ENCODE measurements at regions not wholly inside any gene's neighbourhood (a gene's known extent, or its start where the extent isn't known, plus 50 kb on each side); places are given as distances from the start of the nearest gene placed in this dataset.

- H3K27ac ChIP-seq, result no peak overlapping the region
- no peaks in the 10 kb centered on the region for H3K4me1 ChIP-seq
- H3K36me3 ChIP-seq, result no peaks in the 10 kb centered on the region
- H3K4me3 ChIP-seq, result no peak overlapping the region
- TF ChIP-seq CTCF (IDR thresholded peaks at IDR 0.05), result no peak
- no peak for DNase-seq (ENCODE audit: low spot score)
- H3K27me3 ChIP-seq, result no peaks in the 10 kb centered on the region
- no peaks in the 10 kb centered on the region for H3K9me3 ChIP-seq
Observed at GRCh38 chr3:180835501-180835900, 77.0 kb upstream of the FXR1 start.

GRCh38 chr3:180836766-180837165 lies 75.7 kb upstream of the FXR1 start:
- Histone ChIP-seq H3K27me3 (no peaks in the 10 kb centered on the region), H3K4me1 (no peaks in the 10 kb centered on the region), H3K4me3 (no peak overlapping the region), H3K9me3 (peaks cover 0 to 3% of the 10 kb centered on the region in 2 donors), H3K36me3 (no peaks in the 10 kb centered on the region), H3K27ac (no peak overlapping the region)
- DNase-seq (ENCODE audit: low spot score), result no peak
- no peak for TF ChIP-seq CTCF (IDR thresholded peaks at IDR 0.05)

- H3K36me3 ChIP-seq, result no peaks in the 10 kb centered on the region
- H3K27me3 ChIP-seq, result no peaks in the 10 kb centered on the region
- H3K4me1 ChIP-seq, result no peaks in the 10 kb centered on the region
- no peak overlapping the region for H3K27ac ChIP-seq
- H3K9me3 ChIP-seq, result peaks cover 0 to 10% of the 10 kb centered on the region in 2 donors
- no peak for TF ChIP-seq CTCF (IDR thresholded peaks at IDR 0.05)
- DNase-seq (ENCODE audit: low spot score), result no peak
- no peak overlapping the region for H3K4me3 ChIP-seq
Observed at GRCh38 chr3:180854887-180855286, 57.6 kb upstream of the FXR1 start.

- TF ChIP-seq CTCF (IDR thresholded peaks at IDR 0.05), result no peak
- H3K27me3 ChIP-seq, result no peaks in the 10 kb centered on the region
- no peak overlapping the region for H3K27ac ChIP-seq
- H3K4me3 ChIP-seq, result no peak overlapping the region
- H3K4me1 ChIP-seq, result no peaks in the 10 kb centered on the region
- no peak for DNase-seq (ENCODE audit: low spot score)
- H3K9me3 ChIP-seq, result peaks cover 0 to 10% of the 10 kb centered on the region in 2 donors
- no peaks in the 10 kb centered on the region for H3K36me3 ChIP-seq
Observed at GRCh38 chr3:180855364-180855763, 57.1 kb upstream of the FXR1 start.

GRCh38 chr3:180855956-180856355 lies 56.5 kb upstream of the FXR1 start:
- Histone ChIP-seq H3K4me1 (no peaks in the 10 kb centered on the region), H3K4me3 (no peak overlapping the region), H3K36me3 (no peaks in the 10 kb centered on the region), H3K9me3 (peaks cover 0 to 10% of the 10 kb centered on the region in 2 donors), H3K27me3 (no peaks in the 10 kb centered on the region), H3K27ac (no peak overlapping the region)
- TF ChIP-seq CTCF (IDR thresholded peaks at IDR 0.05), result no peak
- no peak for DNase-seq (ENCODE audit: low spot score)

GRCh38 chr3:180860180-180860858 lies 52.2 kb upstream of the FXR1 start:
- Histone ChIP-seq H3K4me3 (no peak overlapping the region), H3K27ac (no peak overlapping the region), H3K27me3 (no peaks in the 10 kb centered on the region), H3K9me3 (peaks cover 0 to 10% of the 10 kb centered on the region in 2 donors), H3K36me3 (no peaks in the 10 kb centered on the region), H3K4me1 (no peaks in the 10 kb centered on the region)
- no peak for TF ChIP-seq CTCF (IDR thresholded peaks at IDR 0.05)
- no peak for DNase-seq (ENCODE audit: low spot score)
